WERI-Rb-1 (cell line): ENCODE measurements at regions not wholly inside any gene's neighbourhood (a gene's known extent, or its start where the extent isn't known, plus 50 kb on each side); places are given as distances from the start of the nearest gene placed in this dataset.
"Not testable (repeated sequence)": the region's sequence is repeated elsewhere in the genome, so short reads cannot be mapped to it uniquely, and the experiment has no call there.

ENCODE experiments used
- DNase-seq: peaks from one replicate; pipeline ENCODE4 v3.0.0-alpha.2; 2020
- H3K27ac ChIP-seq: fragments of 250-450 bp; sonication (Bioruptor Pico); 2 replicates; pipeline ENCODE4 v1.5.1; 2020; ENCODE audit warnings: mild to moderate bottlenecking, moderate library complexity
- H3K27me3 ChIP-seq: fragments of 250-450 bp; sonication (Bioruptor Pico); 2 replicates; pipeline ENCODE4 v1.5.1; 2021; ENCODE audit warnings: mild to moderate bottlenecking, low read depth, moderate library complexity; ENCODE audit not compliant: insufficient read depth, severe bottlenecking
- H3K36me3 ChIP-seq: fragments of 250-450 bp; sonication (Bioruptor Pico); 2 replicates; pipeline ENCODE4 v1.5.1; 2020; ENCODE audit warnings: mild to moderate bottlenecking, moderate library complexity
- H3K4me3 ChIP-seq: 2 replicates; pipeline ENCODE4 v1.5.1; 2011; ENCODE audit warnings: low read depth, mild to moderate bottlenecking, control low read depth, low read length
- H3K9me3 ChIP-seq: fragments of 250-450 bp; sonication (Bioruptor Pico); 2 replicates; pipeline ENCODE4 v1.5.1; 2021; ENCODE audit warnings: mild to moderate bottlenecking, moderate library complexity; ENCODE audit not compliant: severe bottlenecking
- TF ChIP-seq, protein P1 (sequence below): IDR thresholded peaks from 2 replicates; pipeline ENCODE4 v1.5.1; 2011; ENCODE audit warnings: low read depth, mild to moderate bottlenecking, control low read depth, inconsistent platforms, low read length

DNA sequence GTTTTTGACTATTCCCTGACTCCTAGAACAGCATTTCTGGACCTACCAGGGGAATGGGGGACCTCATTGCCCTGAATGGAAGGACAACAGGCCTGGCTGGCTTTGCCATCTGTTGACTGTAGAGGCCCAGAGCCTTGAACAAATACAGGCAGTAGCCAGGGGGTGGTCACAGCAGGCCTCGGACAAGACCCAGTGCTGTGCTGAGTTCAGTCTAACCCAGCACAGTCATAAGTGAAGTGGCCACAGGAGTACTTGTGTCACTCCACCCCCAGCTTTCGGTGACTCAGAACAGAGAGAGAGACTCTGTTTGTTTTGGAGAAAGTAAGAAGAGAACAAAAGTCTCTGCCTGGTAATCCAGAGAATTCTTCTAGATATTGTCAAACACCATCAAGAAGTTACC lies 310.0 kb downstream of the PRR32 start:
- peaks cover 29% of the 10 kb centered on the region for H3K27me3 ChIP-seq
- TF ChIP-seq, protein P1, sequence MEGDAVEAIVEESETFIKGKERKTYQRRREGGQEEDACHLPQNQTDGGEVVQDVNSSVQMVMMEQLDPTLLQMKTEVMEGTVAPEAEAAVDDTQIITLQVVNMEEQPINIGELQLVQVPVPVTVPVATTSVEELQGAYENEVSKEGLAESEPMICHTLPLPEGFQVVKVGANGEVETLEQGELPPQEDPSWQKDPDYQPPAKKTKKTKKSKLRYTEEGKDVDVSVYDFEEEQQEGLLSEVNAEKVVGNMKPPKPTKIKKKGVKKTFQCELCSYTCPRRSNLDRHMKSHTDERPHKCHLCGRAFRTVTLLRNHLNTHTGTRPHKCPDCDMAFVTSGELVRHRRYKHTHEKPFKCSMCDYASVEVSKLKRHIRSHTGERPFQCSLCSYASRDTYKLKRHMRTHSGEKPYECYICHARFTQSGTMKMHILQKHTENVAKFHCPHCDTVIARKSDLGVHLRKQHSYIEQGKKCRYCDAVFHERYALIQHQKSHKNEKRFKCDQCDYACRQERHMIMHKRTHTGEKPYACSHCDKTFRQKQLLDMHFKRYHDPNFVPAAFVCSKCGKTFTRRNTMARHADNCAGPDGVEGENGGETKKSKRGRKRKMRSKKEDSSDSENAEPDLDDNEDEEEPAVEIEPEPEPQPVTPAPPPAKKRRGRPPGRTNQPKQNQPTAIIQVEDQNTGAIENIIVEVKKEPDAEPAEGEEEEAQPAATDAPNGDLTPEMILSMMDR = no peak
- H3K36me3 ChIP-seq = no peaks in the 10 kb centered on the region
- no peak for DNase-seq
- H3K27ac ChIP-seq = no peak overlapping the region
- H3K9me3 ChIP-seq = no peaks in the 10 kb centered on the region
- H3K4me3 ChIP-seq = no peak overlapping the region

DNA sequence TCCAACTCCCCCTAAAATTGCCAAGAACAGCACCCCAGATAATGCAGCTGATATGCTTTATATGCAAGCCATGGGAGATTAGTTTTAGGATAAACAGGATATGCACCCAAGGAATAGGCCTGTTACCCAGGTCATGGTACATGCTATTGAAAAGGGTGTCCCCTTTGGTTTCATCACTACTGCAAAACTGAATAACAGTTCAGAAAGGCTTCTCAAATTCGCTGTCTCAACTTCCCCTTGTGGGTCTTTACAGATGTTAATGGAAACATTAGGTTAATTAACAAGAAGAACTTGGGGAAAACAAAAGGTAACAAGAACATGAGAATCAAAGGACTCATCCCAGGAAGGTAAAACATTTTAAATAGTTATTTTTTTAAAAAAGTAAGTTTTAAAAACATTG lies 318.7 kb downstream of the PRR32 start:
- no peak overlapping the region for H3K27ac ChIP-seq

DNA sequence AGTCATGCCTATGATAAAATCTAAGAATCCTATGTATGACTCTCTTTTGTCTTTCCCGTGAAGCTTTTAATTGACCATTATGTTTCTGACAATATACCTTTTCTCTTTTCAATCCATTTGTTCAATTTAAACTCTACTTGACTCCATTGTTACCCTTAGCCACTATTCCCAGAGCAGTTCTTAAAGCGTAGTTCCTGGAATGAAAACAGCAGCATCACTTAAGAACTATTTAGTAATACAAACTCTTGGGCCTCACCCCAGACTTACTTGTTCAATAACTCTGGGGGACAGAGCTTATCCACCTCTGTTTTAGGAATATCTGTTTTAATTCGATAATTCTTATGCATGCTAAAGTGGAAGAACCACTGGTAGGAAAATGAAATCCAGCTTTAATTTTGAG lies 358.4 kb downstream of the PRR32 start:
- H3K4me3 ChIP-seq = no peak overlapping the region
- no peaks in the 10 kb centered on the region for H3K9me3 ChIP-seq
- TF ChIP-seq, protein P1 = no peak
- no peak overlapping the region for H3K27ac ChIP-seq
- no peaks in the 10 kb centered on the region for H3K36me3 ChIP-seq
- no peak for DNase-seq
- H3K27me3 ChIP-seq = peaks cover 35% of the 10 kb centered on the region

More for the DNA sequence above, 318.7 kb downstream of the PRR32 start:
- TF ChIP-seq, protein P1 = no peak
- Histone ChIP-seq H3K4me3 (no peak overlapping the region), H3K9me3 (no peaks in the 10 kb centered on the region), H3K27me3 (peaks cover 10% of the 10 kb centered on the region), H3K36me3 (no peaks in the 10 kb centered on the region)
- DNase-seq = no peak

DNA sequence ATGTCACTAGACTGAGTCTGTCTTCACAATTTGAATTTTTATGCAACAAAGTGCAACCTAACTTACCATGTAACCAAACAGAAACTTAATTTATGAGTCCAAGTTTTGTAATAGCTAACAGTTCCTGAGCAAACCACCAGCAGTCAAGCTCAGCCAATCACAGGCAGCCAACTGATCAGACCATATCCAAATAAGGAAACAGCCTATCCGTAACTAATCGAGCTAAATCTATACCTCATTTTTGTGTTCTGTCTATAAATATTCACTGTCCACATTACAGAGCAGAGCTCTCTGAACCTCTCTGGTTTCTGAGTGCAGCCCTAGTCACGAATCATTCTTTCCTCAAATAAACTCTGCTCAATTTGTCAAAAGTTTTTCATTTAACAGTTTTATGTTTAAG lies 367.6 kb downstream of the PRR32 start:
- no peak for DNase-seq
- TF ChIP-seq, protein P1 = no peak
- Histone ChIP-seq H3K9me3 (no peaks in the 10 kb centered on the region), H3K36me3 (no peaks in the 10 kb centered on the region), H3K27ac (no peak overlapping the region), H3K27me3 (peaks cover 23% of the 10 kb centered on the region), H3K4me3 (no peak overlapping the region)

DNA sequence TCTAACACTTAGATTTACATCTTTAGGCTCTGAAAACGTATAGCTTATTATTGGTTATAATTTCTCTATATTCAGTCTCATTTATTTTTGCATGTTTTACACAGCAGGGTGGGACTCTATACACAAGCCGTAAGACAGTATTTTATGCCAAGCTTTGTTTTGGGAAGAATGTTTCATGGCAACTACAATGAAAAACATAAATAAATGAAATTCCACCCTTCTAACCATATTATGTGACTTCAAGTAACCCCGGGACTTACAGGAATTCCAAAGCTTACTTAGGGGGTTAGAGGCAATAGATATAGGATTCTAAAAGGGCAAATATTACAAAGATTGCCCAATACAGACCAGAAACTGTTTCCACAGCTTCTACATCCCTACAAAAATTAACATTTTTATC lies 370.9 kb downstream of the PRR32 start:
- H3K9me3 ChIP-seq = no peaks in the 10 kb centered on the region
- TF ChIP-seq, protein P1 = no peak
- no peak overlapping the region for H3K4me3 ChIP-seq
- no peak overlapping the region for H3K27ac ChIP-seq
- H3K36me3 ChIP-seq = no peaks in the 10 kb centered on the region
- peaks cover 21% of the 10 kb centered on the region for H3K27me3 ChIP-seq
- DNase-seq = no peak

DNA sequence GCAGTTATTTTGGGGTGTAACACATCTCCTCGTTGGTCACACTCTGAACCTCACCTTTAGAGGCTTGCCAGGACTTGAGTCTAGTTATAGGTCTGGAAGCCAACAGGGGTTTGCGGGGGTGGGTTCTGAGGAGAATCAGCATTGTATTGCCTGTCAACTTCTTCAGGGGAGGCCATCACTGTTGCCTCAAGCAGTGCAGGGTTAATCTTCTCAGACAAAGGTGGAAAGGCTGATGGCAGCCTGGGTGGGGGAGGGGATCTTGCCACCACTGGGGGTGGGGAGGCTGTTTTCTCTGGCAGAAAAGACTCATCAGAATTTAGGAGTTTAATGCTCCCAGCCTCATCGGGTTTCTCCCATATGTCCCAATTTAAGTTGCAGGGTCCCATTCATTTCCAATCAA lies 387.8 kb downstream of the PRR32 start:
- H3K27me3 ChIP-seq = no peaks in the 10 kb centered on the region
- H3K27ac ChIP-seq = no peak overlapping the region
- no peak overlapping the region for H3K4me3 ChIP-seq
- DNase-seq = peak; percentile 11
- TF ChIP-seq, protein P1 = no peak
- no peaks in the 10 kb centered on the region for H3K9me3 ChIP-seq
- no peaks in the 10 kb centered on the region for H3K36me3 ChIP-seq

DNA sequence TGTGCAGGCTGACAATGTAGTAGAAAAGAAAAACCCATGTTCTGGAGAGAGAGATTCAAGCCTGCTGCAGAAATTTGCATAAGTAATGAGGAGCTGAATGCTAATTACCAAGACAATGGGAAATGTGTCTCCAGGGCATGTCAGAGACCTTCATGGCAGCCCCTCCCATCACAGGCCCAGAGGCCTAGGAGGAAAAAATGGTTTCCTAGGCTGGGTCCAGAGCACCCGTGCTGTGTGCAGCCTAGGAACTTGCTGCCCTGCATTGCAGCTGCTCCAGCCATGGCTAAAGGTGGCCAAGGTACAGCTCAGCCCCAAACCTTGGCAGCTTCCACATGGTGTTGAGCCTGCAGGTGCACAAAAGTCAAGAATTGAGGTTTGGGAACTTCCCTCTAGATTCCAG lies 402.3 kb downstream of the PRR32 start:
- H3K4me3 ChIP-seq, H3K27me3 ChIP-seq, DNase-seq, H3K27ac ChIP-seq, H3K36me3 ChIP-seq, H3K9me3 ChIP-seq: not testable (repeated sequence)
